ENCODE measurements at regions not wholly inside any gene's neighbourhood (a gene's known extent, or its start where the extent isn't known, plus 50 kb on each side); places are given as distances from the start of the nearest gene placed in this dataset.

GRCh38 chr1:102655034-102655433, 453.3 kb downstream of the COL11A1 start:
- intact Hi-C loops (cut with micrococcal nuclease; ENCODE audit: unreplicated experiment), result no loop called here
- Histone ChIP-seq H3K27me3 (ENCODE audit: insufficient read depth, low read depth) (no peaks in the 10 kb centered on the region), H3K4me1 (replicated peaks; ENCODE audit: insufficient read depth) (no peaks in the 10 kb centered on the region), H3K36me3 (ENCODE audit: low read depth) (no peaks in the 10 kb centered on the region), H3K4me2 (peak overlapping the region; percentile 17), H3F3A (ENCODE audit: insufficient read depth, low read depth) (no peaks in the 10 kb centered on the region), H4K20me1 (ENCODE audit: insufficient read depth) (no peaks in the 10 kb centered on the region), H2AFZ (peak overlapping the region; percentile 25; the same call in 1 of the 2 replicates), H3K27ac (no peak overlapping the region), H3K79me2 (ENCODE audit: low read depth) (no peaks in the 10 kb centered on the region), H3K9me3 (ENCODE audit: insufficient read depth, low read depth) (peaks cover 3% of the 10 kb centered on the region; the same call in 1 of the 2 replicates), H3K9me2 (ENCODE audit: insufficient read depth) (no peaks in the 10 kb centered on the region; the same call in 1 of the 2 replicates), H3K4me3 (no peak overlapping the region)
- ChIA-PET CTCF (no interaction called here), POLR2A (ENCODE audit: unreplicated experiment) (no interaction called here)
- no peak for TF ChIP-seq EZH2 (IDR thresholded peaks at IDR 0.05; ENCODE audit: low read depth)
- TF ChIP-seq, protein P1, sequence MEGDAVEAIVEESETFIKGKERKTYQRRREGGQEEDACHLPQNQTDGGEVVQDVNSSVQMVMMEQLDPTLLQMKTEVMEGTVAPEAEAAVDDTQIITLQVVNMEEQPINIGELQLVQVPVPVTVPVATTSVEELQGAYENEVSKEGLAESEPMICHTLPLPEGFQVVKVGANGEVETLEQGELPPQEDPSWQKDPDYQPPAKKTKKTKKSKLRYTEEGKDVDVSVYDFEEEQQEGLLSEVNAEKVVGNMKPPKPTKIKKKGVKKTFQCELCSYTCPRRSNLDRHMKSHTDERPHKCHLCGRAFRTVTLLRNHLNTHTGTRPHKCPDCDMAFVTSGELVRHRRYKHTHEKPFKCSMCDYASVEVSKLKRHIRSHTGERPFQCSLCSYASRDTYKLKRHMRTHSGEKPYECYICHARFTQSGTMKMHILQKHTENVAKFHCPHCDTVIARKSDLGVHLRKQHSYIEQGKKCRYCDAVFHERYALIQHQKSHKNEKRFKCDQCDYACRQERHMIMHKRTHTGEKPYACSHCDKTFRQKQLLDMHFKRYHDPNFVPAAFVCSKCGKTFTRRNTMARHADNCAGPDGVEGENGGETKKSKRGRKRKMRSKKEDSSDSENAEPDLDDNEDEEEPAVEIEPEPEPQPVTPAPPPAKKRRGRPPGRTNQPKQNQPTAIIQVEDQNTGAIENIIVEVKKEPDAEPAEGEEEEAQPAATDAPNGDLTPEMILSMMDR (conservative IDR thresholded peaks at IDR 0.05), result no peak
- BruUV-seq (replicated peaks), result no TSS peak
- DNase-seq, result no peak

DNA sequence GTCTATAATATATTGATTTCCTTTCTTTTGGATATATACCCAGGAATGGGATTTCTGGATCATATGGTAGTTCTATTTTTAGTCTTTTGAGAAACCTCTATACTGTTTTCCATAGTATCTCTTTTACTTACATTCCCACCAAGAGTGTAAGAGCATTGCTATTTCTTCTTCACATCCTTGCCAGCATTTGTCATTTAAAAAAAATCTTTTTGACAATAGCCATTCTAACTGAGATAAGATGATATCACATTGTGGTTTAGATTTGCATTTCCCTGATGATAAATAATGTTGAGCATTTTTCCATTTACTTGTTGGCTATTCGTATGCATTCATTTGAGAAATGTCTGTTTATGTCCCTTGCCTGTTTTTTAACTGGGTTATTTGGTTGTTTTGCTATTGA, 467.4 kb downstream of the COL11A1 start:
- no peaks in the 10 kb centered on the region; the same call in 1 of the 2 replicates for H3K4me1 ChIP-seq (replicated peaks; ENCODE audit: insufficient read depth)
- no peaks in the 10 kb centered on the region for H3K36me3 ChIP-seq (ENCODE audit: low read depth)
- no TSS peak for BruUV-seq (replicated peaks)
- no peaks in the 10 kb centered on the region for H3K79me2 ChIP-seq (ENCODE audit: low read depth)
- peaks cover 8% of the 10 kb centered on the region; the same call in 1 of the 2 replicates for H3K9me2 ChIP-seq (ENCODE audit: insufficient read depth)
- 0 out of 2 replicates have a peak, but pooled peaks cover 5% of the 10 kb centered on the region for H3K9me3 ChIP-seq (ENCODE audit: insufficient read depth, low read depth)
- TF ChIP-seq, protein P1 (conservative IDR thresholded peaks at IDR 0.05), result no peak
- no peak for TF ChIP-seq EZH2 (IDR thresholded peaks at IDR 0.05; ENCODE audit: low read depth)
- no peak for DNase-seq
- no peak overlapping the region for H2AFZ ChIP-seq
- no peaks in the 10 kb centered on the region for H4K20me1 ChIP-seq (ENCODE audit: insufficient read depth)
- POLR2A ChIA-PET (ENCODE audit: unreplicated experiment), result no interaction called here
- CTCF ChIA-PET, result no interaction called here
- no peaks in the 10 kb centered on the region for H3K27me3 ChIP-seq (ENCODE audit: insufficient read depth, low read depth)
- H3K4me2 ChIP-seq, result no peak overlapping the region
- H3F3A ChIP-seq (ENCODE audit: insufficient read depth, low read depth), result no peaks in the 10 kb centered on the region
- no peak overlapping the region for H3K4me3 ChIP-seq
- no peak overlapping the region for H3K27ac ChIP-seq
- intact Hi-C loops (cut with micrococcal nuclease; ENCODE audit: unreplicated experiment), result no loop called here

GRCh38 chr1:102640312-102640711, 468.0 kb downstream of the COL11A1 start:
- TF ChIP-seq, protein P1 (conservative IDR thresholded peaks at IDR 0.05), result no peak
- Histone ChIP-seq H3K9me3 (ENCODE audit: insufficient read depth, low read depth) (0 out of 2 replicates have a peak, but pooled peaks cover 5% of the 10 kb centered on the region), H3K4me1 (replicated peaks; ENCODE audit: insufficient read depth) (no peaks in the 10 kb centered on the region; the same call in 1 of the 2 replicates), H3K36me3 (ENCODE audit: low read depth) (no peaks in the 10 kb centered on the region), H3K27ac (no peak overlapping the region), H2AFZ (no peak overlapping the region), H3K9me2 (ENCODE audit: insufficient read depth) (peaks cover 8% of the 10 kb centered on the region; the same call in 1 of the 2 replicates), H3K27me3 (ENCODE audit: insufficient read depth, low read depth) (no peaks in the 10 kb centered on the region), H3K79me2 (ENCODE audit: low read depth) (no peaks in the 10 kb centered on the region), H4K20me1 (ENCODE audit: insufficient read depth) (no peaks in the 10 kb centered on the region), H3K4me2 (no peak overlapping the region), H3K4me3 (no peak overlapping the region), H3F3A (ENCODE audit: insufficient read depth, low read depth) (no peaks in the 10 kb centered on the region)
- DNase-seq, result no peak
- ChIA-PET POLR2A (ENCODE audit: unreplicated experiment) (no interaction called here), CTCF (no interaction called here)
- no TSS peak for BruUV-seq (replicated peaks)
- intact Hi-C loops (cut with micrococcal nuclease; ENCODE audit: unreplicated experiment), result no loop called here

Measured in PC-9 (cell line).